HepG2 (cell line): ENCODE measurements at regions not wholly inside any gene's neighbourhood (a gene's known extent, or its start where the extent isn't known, plus 50 kb on each side); places are given as distances from the start of the nearest gene placed in this dataset.

Source experiments
- BHLHE40 ChIP-seq: IDR thresholded peaks from 2 replicates; pipeline ENCODE4 v1.6.1; 2011; ENCODE audit warnings: low read length, improper control_type of control experiment
- FOXP4 ChIP-seq: sonication (generic); formaldehyde crosslinking; IDR thresholded peaks from 2 replicates; pipeline ENCODE4 v1.4.0; 2020; ENCODE audit warnings: missing genetic modification reagents
- IRF9 ChIP-seq: sonication (generic); formaldehyde crosslinking; IDR thresholded peaks from 2 replicates; pipeline ENCODE4 v1.8.0; 2022; ENCODE audit warnings: missing genetic modification reagents, mild to moderate bottlenecking, borderline replicate concordance
- MEF2D ChIP-seq: sonication (generic); formaldehyde crosslinking; IDR thresholded peaks from 2 replicates; pipeline ENCODE4 v1.5.1; 2020; ENCODE audit warnings: mild to moderate bottlenecking, missing genetic modification reagents
- POLR2AphosphoS5 ChIP-seq: IDR thresholded peaks from 2 replicates; pipeline ENCODE4 v1.6.1; 2012; ENCODE audit warnings: low read depth, low read length
- PRDM15 ChIP-seq: sonication (generic); formaldehyde crosslinking; IDR thresholded peaks from 2 replicates; pipeline ENCODE4 v1.4.0; 2020; ENCODE audit warnings: missing genetic modification reagents
- SP1 ChIP-seq, 2 experiments: fragments of 450-650 bp in 1 of 2; sonication (generic) in 1 of 2; formaldehyde crosslinking in 1 of 2; IDR thresholded peaks; 2 replicates each; pipeline versions ENCODE4 v1.4.0 to v1.6.1; 2016 to 2020; ENCODE audit warnings: missing genetic modification reagents in 1 of 2
- TCF7L2 ChIP-seq: IDR thresholded peaks from 2 replicates; pipeline ENCODE4 v1.6.1; 2011; ENCODE audit warnings: mild to moderate bottlenecking, low read depth, low read length, moderate library complexity
- ZBTB3 ChIP-seq: sonication (generic); formaldehyde crosslinking; IDR thresholded peaks from 2 replicates; pipeline ENCODE4 v1.4.0; 2020; ENCODE audit warnings: low read depth, mild to moderate bottlenecking, moderate library complexity, missing genetic modification reagents, borderline replicate concordance
- ZHX1 ChIP-seq: sonication (generic); formaldehyde crosslinking; IDR thresholded peaks from 2 replicates; pipeline ENCODE4 v1.8.1; 2022; ENCODE audit warnings: low read depth, mild to moderate bottlenecking, missing genetic modification reagents

GRCh38 chr18:25531207-25531606, 179.2 kb upstream of the ZNF521 start:
- no peak for TF ChIP-seq PRDM15
- no peak for TF ChIP-seq POLR2AphosphoS5
- no peak for TF ChIP-seq ZBTB3
- TF ChIP-seq SP1 (IDR thresholded peaks at IDR 0.05) = no peak
- TF ChIP-seq SP1 (CRISPR knock-in tag; IDR thresholded peaks at IDR 0.05) = no peak
- TF ChIP-seq TCF7L2 = no peak
- no peak for TF ChIP-seq FOXP4 (CRISPR knock-in tag)
- TF ChIP-seq MEF2D (CRISPR knock-in tag) = no peak
- TF ChIP-seq ZHX1 = no peak
- TF ChIP-seq BHLHE40 = no peak
- TF ChIP-seq IRF9 (CRISPR knock-in tag) = no peak
